ENCODE measurements at regions not wholly inside any gene's neighbourhood (a gene's known extent, or its start where the extent isn't known, plus 50 kb on each side); places are given as distances from the start of the nearest gene placed in this dataset.

DNA sequence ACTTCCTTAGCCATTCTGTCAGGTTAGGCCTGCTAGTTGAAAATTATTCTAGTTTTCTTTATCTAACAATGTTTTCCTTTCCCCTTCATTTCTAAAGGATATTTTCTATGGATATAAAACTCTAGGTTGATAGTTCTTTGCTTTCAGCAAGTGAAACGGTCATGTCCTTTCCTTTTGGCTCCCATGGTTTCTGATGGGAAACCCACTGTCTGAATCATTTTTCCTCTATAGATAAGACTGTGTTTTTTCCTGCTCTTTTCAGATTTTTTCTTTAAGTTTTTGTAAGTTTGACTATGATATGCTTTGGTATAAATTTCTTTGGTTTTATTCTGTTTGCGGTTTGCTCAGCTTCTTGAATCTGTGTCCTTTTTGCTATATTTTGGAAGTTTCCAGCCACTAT lies 800.9 kb downstream of the USP25 start:
- H3K9ac ChIP-seq (ENCODE audit: low read depth, low read length): no peak overlapping the region
- H3K4me1 ChIP-seq (ENCODE audit: insufficient read depth, low read length): no peaks in the 10 kb centered on the region
- no peaks in the 10 kb centered on the region for H3K9me3 ChIP-seq (ENCODE audit: insufficient read depth, low read depth, low read length)
- no peaks in the 10 kb centered on the region for H3K36me3 ChIP-seq (ENCODE audit: insufficient read depth, low read depth, low read length)
- H3K27ac ChIP-seq (ENCODE audit: low read length): no peak overlapping the region
- H3K4me3 ChIP-seq (ENCODE audit: low read length): no peak overlapping the region
- H3K27me3 ChIP-seq (ENCODE audit: insufficient read depth, low read length): no peaks in the 10 kb centered on the region

DNA sequence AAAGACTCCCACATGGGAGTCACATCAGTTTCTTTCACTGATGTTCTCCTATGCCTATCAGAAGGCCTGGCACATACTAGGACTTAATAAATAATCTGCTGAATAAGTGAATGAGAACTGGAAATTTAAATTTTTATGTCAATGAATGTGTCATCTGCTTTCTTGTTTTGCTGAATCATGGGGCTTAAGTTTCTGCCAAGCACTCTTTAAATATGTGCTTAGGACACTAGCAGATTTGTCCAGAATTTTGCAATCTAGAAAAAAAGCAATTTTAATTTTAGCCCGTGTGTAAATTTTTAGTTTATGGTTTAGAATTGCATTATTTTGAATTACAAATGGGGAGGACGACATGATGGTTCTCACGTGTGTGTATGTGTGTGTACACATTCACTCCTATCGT lies 803.1 kb downstream of the USP25 start:
- H3K36me3 ChIP-seq (ENCODE audit: insufficient read depth, low read depth, low read length): no peaks in the 10 kb centered on the region
- H3K9ac ChIP-seq (ENCODE audit: low read depth, low read length): no peak overlapping the region
- no peaks in the 10 kb centered on the region for H3K4me1 ChIP-seq (ENCODE audit: insufficient read depth, low read length)
- no peaks in the 10 kb centered on the region for H3K27me3 ChIP-seq (ENCODE audit: insufficient read depth, low read length)
- H3K27ac ChIP-seq (ENCODE audit: low read length): no peak overlapping the region
- H3K4me3 ChIP-seq (ENCODE audit: low read length): no peak overlapping the region
- H3K9me3 ChIP-seq (ENCODE audit: insufficient read depth, low read depth, low read length): no peaks in the 10 kb centered on the region

DNA sequence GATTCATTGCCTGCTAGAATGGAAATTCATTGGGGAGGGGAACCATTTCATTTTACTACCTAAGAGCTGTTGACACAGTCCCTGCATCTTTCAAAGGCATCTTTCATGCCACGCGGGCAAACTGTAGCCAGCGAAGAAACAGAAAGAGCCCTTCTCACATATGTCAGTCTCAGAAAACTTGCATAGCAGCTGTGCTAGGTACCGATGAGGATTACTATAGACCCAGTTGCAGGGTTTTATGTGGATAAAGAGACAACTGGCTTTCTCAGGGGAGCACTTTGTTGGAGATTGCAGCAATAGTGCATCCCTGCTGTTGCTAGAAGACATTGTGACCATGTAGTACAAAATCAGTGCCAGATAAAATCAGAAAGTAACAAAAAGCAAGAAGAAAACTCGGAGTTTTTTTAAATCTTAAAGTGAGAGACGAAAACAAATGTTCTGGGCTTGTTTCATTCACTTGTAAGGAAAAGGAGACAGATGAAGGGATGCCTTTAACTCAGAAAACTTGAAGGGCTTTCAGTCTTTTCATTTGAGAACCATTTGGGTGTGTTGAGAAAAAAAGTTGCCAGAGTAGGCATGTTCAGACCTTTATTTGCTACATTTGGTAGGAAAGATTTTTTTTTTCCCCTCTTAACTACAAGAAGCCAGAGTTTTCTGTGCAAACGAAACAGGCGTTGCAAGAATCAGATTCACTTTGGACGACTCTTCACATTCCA lies 804.1 kb downstream of the USP25 start:
- H3K27ac ChIP-seq (ENCODE audit: low read length): no peak overlapping the region
- no peaks in the 10 kb centered on the region for H3K36me3 ChIP-seq (ENCODE audit: insufficient read depth, low read depth, low read length)
- no peak overlapping the region for H3K4me3 ChIP-seq (ENCODE audit: low read length)
- H3K4me1 ChIP-seq (ENCODE audit: insufficient read depth, low read length): no peaks in the 10 kb centered on the region
- H3K9me3 ChIP-seq (ENCODE audit: insufficient read depth, low read depth, low read length): no peaks in the 10 kb centered on the region
- H3K9ac ChIP-seq (ENCODE audit: low read depth, low read length): no peak overlapping the region
- H3K27me3 ChIP-seq (ENCODE audit: insufficient read depth, low read length): no peaks in the 10 kb centered on the region

DNA sequence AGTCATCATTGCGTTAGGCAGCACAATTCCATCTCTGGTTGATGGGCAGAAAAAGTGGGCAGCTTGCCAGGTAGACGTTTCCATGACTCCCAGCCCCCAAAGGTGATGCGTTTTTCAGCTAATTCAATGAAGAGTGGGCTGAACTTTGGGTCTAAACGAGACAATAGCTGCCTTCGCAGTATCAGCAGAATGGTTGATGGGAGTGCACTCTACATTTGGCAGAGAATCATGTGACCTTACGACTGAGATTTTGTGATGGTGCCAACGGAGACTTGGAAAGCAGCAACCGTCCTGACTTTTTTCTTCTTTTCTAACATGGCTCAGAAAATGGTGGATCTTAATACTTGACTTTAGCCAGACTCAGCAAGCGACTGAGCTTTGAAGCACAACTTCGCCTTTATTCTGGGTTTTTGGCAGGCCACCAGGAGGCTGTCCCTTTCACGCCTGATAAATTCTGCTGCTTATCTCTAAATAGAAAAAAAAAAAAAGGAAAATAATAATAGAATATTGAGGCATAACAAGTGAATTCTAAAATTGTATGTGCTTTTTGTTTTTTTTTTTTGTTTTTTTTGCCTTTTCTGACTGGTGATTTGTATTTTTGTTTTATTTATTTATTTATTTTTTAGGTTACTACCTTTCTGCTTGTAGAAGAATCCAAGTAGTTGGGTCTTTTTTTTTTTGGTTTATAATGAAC lies 804.8 kb downstream of the USP25 start:
- Histone ChIP-seq H3K9ac (ENCODE audit: low read depth, low read length) (no peak overlapping the region), H3K9me3 (ENCODE audit: insufficient read depth, low read depth, low read length) (no peaks in the 10 kb centered on the region), H3K36me3 (ENCODE audit: insufficient read depth, low read depth, low read length) (no peaks in the 10 kb centered on the region), H3K4me1 (ENCODE audit: insufficient read depth, low read length) (no peaks in the 10 kb centered on the region), H3K4me3 (ENCODE audit: low read length) (no peak overlapping the region), H3K27ac (ENCODE audit: low read length) (no peak overlapping the region), H3K27me3 (ENCODE audit: insufficient read depth, low read length) (no peaks in the 10 kb centered on the region)

DNA sequence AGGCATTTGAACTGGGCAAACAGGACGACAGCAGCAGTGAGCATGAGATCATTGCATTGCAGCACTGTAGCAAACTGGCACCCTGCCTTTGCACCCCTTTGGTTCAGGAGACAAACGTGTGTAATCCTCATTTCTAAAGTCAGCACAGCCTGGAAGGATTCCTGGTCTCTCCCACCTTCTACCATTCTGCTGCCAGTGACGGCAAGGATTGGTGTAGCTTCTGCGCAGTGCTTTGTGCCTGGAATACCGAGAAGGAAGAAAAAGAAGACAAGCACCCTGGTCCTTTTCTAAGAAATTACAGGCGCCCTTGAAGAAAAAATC lies 805.3 kb downstream of the USP25 start:
- no peak overlapping the region for H3K4me3 ChIP-seq (ENCODE audit: low read length)
- H3K27ac ChIP-seq (ENCODE audit: low read length): no peak overlapping the region
- H3K36me3 ChIP-seq (ENCODE audit: insufficient read depth, low read depth, low read length): no peaks in the 10 kb centered on the region

DNA sequence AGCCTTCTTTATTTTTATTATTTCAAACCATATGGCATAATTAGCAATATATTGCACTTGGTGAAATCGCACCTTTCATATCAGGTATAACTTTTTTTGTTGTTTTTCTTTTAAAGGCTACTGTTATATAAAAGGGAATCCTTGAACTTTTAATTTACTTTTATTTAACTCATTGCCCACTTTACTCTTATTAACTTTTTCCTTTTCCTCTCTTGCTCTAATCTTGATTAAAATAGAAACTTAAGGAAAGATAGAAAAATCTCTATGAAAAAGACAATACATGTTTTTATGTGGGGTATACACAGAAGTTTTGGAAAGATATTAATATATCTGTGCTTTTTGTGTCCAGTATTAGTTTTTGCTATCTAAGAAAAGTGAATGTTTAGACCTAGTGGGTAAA lies 805.8 kb downstream of the USP25 start:
- Histone ChIP-seq H3K9me3 (ENCODE audit: insufficient read depth, low read depth, low read length) (no peaks in the 10 kb centered on the region), H3K27me3 (ENCODE audit: insufficient read depth, low read length) (no peaks in the 10 kb centered on the region), H3K4me1 (ENCODE audit: insufficient read depth, low read length) (no peaks in the 10 kb centered on the region), H3K9ac (ENCODE audit: low read depth, low read length) (no peak overlapping the region), H3K27ac (ENCODE audit: low read length) (no peak overlapping the region), H3K36me3 (ENCODE audit: insufficient read depth, low read depth, low read length) (no peaks in the 10 kb centered on the region), H3K4me3 (ENCODE audit: low read length) (no peak overlapping the region)

More for the DNA sequence above, 805.3 kb downstream of the USP25 start:
- H3K27me3 ChIP-seq (ENCODE audit: insufficient read depth, low read length): no peaks in the 10 kb centered on the region
- no peaks in the 10 kb centered on the region for H3K4me1 ChIP-seq (ENCODE audit: insufficient read depth, low read length)
- no peaks in the 10 kb centered on the region for H3K9me3 ChIP-seq (ENCODE audit: insufficient read depth, low read depth, low read length)
- no peak overlapping the region for H3K9ac ChIP-seq (ENCODE audit: low read depth, low read length)

DNA sequence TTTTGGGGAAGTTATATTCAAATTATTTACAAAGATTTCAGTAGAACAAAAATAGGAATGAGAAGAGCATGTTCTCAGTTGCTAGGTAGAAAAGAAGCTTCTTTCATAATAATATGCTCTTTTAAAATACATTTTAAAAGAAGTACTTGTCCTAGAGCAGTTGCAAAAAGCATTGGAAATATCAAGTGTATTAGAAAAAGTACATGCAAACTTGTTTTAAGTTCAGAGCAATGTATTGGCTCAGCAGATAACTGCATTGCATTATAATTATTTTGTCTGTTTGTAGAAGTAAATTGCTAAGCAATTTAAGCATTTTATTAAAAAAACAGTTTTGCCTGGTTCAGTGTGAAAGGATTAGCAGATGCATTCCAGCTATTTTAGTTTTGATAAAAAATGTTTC lies 806.4 kb downstream of the USP25 start:
- Histone ChIP-seq H3K27me3 (ENCODE audit: insufficient read depth, low read length) (no peaks in the 10 kb centered on the region), H3K4me3 (ENCODE audit: low read length) (no peak overlapping the region), H3K4me1 (ENCODE audit: insufficient read depth, low read length) (no peaks in the 10 kb centered on the region), H3K9ac (ENCODE audit: low read depth, low read length) (no peak overlapping the region), H3K9me3 (ENCODE audit: insufficient read depth, low read depth, low read length) (no peaks in the 10 kb centered on the region), H3K27ac (ENCODE audit: low read length) (no peak overlapping the region), H3K36me3 (ENCODE audit: insufficient read depth, low read depth, low read length) (no peaks in the 10 kb centered on the region)

DNA sequence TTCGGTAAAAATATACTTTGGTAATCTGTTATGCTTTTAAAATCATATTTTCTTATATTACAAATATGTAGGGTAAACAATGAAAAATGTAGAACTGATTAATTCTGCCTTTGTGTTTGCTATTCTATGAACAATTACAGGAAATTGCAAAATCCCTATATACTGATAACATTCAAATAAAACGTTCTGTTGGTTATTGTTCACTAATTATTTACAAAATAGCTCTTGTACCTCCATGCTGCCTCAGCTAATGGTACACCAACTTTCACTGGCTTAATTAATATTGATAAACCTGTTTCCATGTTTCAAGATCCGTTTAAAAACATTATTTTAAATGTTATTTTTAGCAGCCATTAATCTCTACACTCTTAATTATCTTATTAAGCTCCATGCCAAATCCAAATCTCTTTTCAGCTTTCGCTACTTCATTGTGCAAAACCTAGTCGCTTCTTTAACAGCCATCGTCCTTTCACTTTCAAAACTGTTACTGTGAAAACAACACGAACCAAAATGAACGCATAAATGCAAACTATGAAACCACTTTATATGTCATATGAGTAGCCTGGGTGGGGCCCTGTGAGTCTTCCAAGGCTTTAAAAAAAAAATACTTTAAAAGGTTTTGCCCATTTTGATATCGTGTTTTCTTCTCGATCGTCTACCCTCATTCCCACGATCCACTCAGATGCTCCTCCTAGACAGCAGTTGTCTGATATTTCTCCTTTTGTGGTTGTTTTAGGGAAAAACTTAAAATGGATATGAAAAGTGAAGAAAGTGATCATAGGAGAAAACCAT lies 807.1 kb downstream of the USP25 start:
- H3K4me3 ChIP-seq (ENCODE audit: low read length): no peak overlapping the region
- H3K9ac ChIP-seq (ENCODE audit: low read depth, low read length): no peak overlapping the region
- no peaks in the 10 kb centered on the region for H3K27me3 ChIP-seq (ENCODE audit: insufficient read depth, low read length)
- H3K27ac ChIP-seq (ENCODE audit: low read length): no peak overlapping the region
- H3K36me3 ChIP-seq (ENCODE audit: insufficient read depth, low read depth, low read length): no peaks in the 10 kb centered on the region
- no peaks in the 10 kb centered on the region for H3K4me1 ChIP-seq (ENCODE audit: insufficient read depth, low read length)
- no peaks in the 10 kb centered on the region for H3K9me3 ChIP-seq (ENCODE audit: insufficient read depth, low read depth, low read length)

DNA sequence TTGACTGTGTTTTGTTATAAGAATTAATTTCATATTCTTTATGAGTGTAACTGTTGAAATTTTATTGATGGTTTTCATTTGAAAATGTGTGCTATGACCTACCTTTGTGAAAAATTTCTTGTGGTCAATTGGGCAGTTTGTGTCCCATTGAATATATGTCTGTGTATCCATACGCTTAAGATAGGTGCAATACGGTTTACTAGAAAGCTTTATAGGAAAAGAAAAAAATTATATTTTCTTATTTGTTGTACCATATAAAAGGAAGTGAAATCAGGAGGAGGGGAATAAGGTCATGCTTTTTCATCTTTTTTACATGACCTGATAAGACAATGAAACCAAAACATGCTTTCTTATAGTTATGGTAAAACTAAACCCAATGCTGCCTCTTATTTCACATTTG lies 807.7 kb downstream of the USP25 start:
- no peaks in the 10 kb centered on the region for H3K36me3 ChIP-seq (ENCODE audit: insufficient read depth, low read depth, low read length)
- no peak overlapping the region for H3K9ac ChIP-seq (ENCODE audit: low read depth, low read length)
- no peaks in the 10 kb centered on the region for H3K9me3 ChIP-seq (ENCODE audit: insufficient read depth, low read depth, low read length)
- H3K4me1 ChIP-seq (ENCODE audit: insufficient read depth, low read length): no peaks in the 10 kb centered on the region
- H3K27me3 ChIP-seq (ENCODE audit: insufficient read depth, low read length): no peaks in the 10 kb centered on the region
- H3K27ac ChIP-seq (ENCODE audit: low read length): no peak overlapping the region
- no peak overlapping the region for H3K4me3 ChIP-seq (ENCODE audit: low read length)

DNA sequence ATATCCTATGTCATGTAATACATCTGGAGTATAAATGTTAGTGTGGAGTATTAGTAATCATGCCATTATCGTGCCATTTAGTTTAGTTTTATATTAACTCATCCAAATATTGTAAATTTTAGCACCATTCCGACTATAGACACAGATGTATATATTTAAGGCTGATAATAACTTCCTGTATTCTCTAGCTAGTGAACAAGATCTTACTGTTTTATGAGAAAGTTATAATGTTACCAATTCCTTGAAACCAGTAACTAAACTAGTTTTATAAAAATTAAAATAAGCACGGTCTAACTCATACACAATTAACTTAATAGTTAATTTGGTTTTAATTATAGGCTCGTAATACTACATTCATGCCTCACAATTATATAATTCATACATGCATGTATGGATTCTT lies 808.6 kb downstream of the USP25 start:
- H3K9ac ChIP-seq (ENCODE audit: low read depth, low read length): no peak overlapping the region
- no peaks in the 10 kb centered on the region for H3K4me1 ChIP-seq (ENCODE audit: insufficient read depth, low read length)
- no peak overlapping the region for H3K4me3 ChIP-seq (ENCODE audit: low read length)
- H3K36me3 ChIP-seq (ENCODE audit: insufficient read depth, low read depth, low read length): no peaks in the 10 kb centered on the region
- no peaks in the 10 kb centered on the region for H3K27me3 ChIP-seq (ENCODE audit: insufficient read depth, low read length)
- H3K27ac ChIP-seq (ENCODE audit: low read length): no peak overlapping the region
- H3K9me3 ChIP-seq (ENCODE audit: insufficient read depth, low read depth, low read length): no peaks in the 10 kb centered on the region

DNA sequence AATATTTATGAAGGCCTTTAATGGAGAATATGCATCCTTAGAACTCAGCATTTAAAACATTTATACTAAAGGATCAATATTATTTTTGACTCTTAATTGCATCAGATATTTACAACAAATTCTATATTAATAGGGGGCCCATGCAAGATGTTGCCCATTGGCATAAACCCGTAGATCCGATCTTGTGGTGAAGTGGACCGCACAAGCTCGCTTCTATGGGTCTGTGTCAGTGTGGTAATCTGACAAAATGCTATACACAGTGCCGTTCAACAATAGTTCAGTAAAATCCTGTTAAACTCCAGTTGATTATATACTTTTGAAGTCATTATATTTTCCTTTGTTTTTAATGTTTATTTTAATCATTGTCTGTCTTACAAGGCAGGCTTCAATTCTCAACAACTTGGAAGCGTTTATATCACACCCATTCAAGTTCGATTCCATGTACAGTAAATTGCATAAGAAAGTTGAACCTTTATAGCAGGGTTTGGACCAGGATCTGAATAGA lies 809.2 kb downstream of the USP25 start:
- no peak overlapping the region for H3K9ac ChIP-seq (ENCODE audit: low read depth, low read length)
- H3K9me3 ChIP-seq (ENCODE audit: insufficient read depth, low read depth, low read length): no peaks in the 10 kb centered on the region
- no peak overlapping the region for H3K27ac ChIP-seq (ENCODE audit: low read length)
- H3K27me3 ChIP-seq (ENCODE audit: insufficient read depth, low read length): no peaks in the 10 kb centered on the region
- H3K4me1 ChIP-seq (ENCODE audit: insufficient read depth, low read length): no peaks in the 10 kb centered on the region
- no peak overlapping the region for H3K4me3 ChIP-seq (ENCODE audit: low read length)
- no peaks in the 10 kb centered on the region for H3K36me3 ChIP-seq (ENCODE audit: insufficient read depth, low read depth, low read length)
